T1000 (cell line): ENCODE measurements at regions not wholly inside any gene's neighbourhood (a gene's known extent, or its start where the extent isn't known, plus 50 kb on each side); places are given as distances from the start of the nearest gene placed in this dataset.
"Not testable (repeated sequence)": the region's sequence is repeated elsewhere in the genome, so short reads cannot be mapped to it uniquely, and the experiment has no call there.

ENCODE experiments used
- DNase-seq: peaks from one replicate; lab custom pipeline; 2025; ENCODE audit warnings: mixed read lengths; lab: John Stamatoyannopoulos, UW

DNA sequence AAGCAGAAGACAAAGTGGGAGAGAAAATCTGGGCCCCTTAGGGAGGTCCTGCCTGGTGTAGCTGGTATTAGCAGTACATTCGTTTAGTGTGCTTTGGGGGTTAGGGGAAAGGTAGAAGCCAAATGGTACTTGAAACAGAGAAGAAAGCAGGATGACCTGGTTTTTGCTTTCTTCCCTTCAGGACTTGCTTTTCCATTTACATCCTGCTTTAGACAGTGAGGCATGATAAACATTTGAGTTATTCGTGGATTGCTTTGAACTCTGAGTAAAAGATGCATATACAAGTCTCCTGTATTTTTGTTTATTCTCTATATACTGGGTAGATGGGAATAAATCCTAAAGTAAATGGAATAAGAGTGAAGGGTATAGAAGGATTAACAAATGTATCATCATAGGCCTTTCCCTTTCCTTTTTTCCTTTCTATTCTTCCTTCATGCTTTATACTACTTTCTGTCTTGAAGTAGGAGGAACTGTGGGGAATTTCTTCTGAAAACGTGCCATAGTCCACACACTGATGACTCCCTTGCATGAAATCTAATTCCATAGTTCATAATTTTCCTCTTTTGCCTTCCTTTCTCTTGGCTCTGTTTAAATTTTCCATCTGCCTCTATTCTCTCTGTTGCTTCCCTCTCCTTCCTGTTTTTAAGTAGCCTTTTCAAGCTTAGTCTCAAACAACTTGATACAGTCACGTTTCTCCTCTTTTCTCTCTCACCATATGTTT lies 139.5 kb upstream of the RBMS3 start:
- no peak for DNase-seq

- no peak for DNase-seq
Measured at GRCh38 chr3:29141918-29142275, 139.0 kb upstream of the RBMS3 start.

- no peak for DNase-seq
Measured at GRCh38 chr3:29143151-29143550, 137.7 kb upstream of the RBMS3 start.

DNA sequence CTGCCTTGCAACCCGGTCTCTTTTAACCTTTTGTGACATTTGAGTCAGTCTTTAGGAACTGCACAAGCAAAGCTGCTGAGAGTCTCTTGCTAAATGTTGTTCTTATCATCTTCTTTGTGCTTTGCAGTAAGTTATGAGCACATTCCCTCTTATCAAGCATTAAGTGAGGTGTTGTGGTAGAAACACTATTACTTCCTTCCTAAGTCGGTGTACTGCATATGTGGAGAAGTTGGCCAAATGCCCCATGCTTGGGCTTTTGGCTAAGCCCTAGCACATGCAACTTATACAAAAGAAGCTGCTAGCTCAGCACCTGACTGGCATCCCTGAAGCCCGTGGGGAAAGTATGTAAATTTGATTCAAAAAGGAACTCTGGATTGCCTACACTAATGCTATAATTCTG lies 136.5 kb upstream of the RBMS3 start:
- no peak for DNase-seq

GRCh38 chr3:29144807-29145206 lies 136.1 kb upstream of the RBMS3 start:
- no peak for DNase-seq

DNA sequence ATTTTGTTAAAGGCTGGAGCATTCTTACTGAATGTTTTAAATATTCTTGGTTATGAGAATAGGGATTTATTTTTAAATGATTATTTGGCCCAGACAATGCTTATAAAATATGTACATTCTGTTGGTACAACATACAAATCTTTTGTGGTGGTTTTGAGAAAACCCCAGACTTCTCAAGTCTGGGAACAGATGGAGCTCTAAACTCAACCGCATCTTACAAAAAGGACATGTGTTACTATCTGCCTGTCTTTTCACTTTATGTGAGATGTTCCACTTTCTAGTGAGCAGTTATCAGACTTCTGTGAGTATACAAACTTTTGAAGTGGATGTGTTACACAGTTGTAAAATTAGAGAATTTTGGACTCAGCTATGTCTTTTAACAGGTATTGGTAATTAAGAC lies 135.5 kb upstream of the RBMS3 start:
- no peak for DNase-seq

DNA sequence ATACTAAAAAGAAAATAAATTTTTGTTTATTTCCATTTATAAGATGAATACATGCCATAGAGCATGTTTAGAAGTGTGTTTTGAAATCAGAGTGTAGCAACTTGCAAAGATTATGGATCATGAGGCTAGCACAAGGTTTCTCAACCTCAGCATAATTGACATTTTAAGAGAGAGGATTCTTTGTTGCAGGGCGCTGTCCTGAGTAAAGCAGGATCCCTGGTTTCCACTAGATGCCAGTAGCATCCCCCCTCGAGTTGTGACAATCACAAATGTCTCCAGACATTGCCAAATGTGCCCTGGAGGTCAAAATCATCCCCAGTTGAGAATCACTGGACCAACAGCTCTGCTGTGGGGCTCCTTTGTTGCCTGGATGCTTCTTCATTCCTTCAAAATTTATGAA lies 128.5 kb upstream of the RBMS3 start:
- DNase-seq = no peak

- DNase-seq = no peak
Measured at GRCh38 chr3:29153811-29154210, 127.1 kb upstream of the RBMS3 start.

- no peak for DNase-seq
Measured at GRCh38 chr3:29156086-29156715, 124.7 kb upstream of the RBMS3 start.

DNA sequence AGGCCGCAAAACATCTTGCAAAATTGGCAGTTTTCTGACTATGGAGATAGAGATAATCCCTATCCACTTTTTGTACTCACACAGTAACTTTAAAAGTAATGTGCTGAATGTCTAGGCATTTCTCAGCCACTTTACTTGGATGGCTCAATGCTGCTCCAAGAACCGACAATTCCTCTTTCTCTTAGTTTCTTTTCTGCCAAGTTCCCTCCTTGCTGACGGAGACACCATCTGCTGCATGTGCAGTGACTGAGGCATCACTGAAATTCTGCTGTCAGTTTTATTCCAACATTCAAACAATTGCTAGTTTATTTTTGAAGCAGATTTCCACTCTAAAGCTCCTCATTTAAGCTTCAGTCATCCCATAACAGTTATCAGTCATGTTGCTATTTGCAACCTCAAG lies 116.0 kb upstream of the RBMS3 start:
- no peak for DNase-seq

DNA sequence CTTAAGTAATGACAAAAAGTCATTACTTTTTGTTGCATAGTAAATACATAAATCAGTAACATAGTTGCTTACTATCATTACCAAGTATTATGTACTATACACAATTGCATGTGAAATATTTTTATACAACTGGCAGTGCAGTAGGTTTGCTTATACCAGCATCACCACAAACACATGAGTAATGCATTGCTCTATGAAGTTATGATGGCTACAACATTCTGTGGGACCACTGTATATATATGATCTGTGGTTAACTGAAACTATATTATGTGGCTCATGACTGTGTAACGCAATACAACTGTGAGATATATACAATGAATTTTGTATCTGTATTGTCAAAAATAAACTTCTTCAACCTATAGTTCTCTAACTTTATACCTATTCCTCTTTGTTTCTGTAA lies 113.7 kb upstream of the RBMS3 start:
- DNase-seq = no peak

- DNase-seq = no peak
Measured at GRCh38 chr3:29168081-29168480, 112.8 kb upstream of the RBMS3 start.

GRCh38 chr3:29168696-29169095 lies 112.2 kb upstream of the RBMS3 start:
- DNase-seq = no peak

- no peak for DNase-seq
Measured at GRCh38 chr3:29169451-29169850, 111.4 kb upstream of the RBMS3 start.

- no peak for DNase-seq
Measured at GRCh38 chr3:29171043-29171990, 109.6 kb upstream of the RBMS3 start.

GRCh38 chr3:29176501-29176900 lies 104.4 kb upstream of the RBMS3 start:
- DNase-seq = no peak

DNA sequence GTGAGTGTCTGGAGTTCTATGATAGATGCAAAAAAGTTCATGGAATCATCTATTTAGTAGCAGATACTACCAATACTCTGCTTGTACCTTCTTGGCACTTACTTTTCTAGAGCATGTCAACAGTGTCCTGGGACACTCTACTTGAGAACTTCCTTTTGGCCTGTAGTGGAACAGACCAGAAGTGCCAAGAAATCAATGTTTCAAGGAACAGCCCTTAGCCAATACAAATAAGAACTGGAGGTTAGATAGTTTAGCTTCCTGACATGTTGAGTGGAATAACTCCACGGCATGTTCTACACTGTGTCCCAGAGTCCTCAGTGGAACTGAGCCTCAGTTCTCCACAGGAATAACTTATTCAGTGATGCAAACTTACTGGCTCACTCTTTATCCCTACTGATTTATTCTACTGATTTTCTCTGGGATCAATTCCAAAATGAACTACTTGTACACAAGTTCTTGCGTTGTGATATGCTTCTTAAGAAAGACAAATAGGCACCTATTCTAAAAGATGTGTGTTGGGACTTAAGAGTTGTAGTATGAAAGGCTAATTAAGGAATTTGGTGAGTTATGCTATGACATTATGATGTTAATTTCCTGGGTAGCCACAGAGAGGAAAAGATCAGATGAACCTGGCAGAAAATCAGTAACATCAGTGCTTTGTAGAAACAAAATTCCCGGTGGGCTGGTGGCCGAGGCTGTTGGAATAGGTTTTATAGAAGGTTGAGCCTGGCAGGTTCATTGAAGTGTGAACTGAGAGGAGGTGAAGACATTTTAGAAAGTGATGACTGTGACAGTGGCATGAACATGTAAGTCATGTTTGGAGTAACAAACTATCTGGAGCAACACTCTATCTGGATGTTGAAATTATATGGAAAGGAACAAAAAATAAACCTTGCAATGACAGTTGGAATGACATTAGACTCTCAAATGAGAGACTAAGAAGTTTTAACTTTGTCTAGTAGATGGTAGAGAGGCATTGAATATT lies 101.8 kb upstream of the RBMS3 start:
- no peak for DNase-seq

- DNase-seq = no peak
Measured at GRCh38 chr3:29181149-29181780, 99.6 kb upstream of the RBMS3 start.

DNA sequence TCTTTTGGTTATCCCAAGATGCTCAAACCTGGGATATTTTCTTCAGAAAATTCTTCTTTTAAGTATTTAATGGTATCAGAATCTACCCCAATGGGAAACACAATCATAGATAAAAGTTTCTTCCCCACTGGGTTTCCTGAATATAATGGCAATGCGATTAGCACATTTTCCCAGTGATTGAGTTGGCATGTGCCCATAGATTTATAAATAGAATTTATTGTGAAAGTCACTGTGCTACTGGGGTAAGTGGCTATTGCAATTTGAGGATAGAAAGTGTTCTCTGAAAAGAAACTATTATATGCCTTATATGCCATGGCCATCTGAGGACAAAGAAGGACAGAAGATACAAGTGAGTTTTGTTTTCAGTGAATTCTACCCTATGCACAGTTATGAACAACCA lies 99.0 kb upstream of the RBMS3 start:
- no peak for DNase-seq

GRCh38 chr3:29182828-29183227 lies 98.0 kb upstream of the RBMS3 start:
- not testable (repeated sequence) for DNase-seq
